Type B pancreatic cell (in vitro differentiated cells): ENCODE measurements at regions not wholly inside any gene's neighbourhood (a gene's known extent, or its start where the extent isn't known, plus 50 kb on each side); places are given as distances from the start of the nearest gene placed in this dataset.

Experiments used
- DNase-seq: peaks from one replicate; pipeline ENCODE4 v3.0.0; 2021; ENCODE audit warnings: mixed read lengths; ENCODE audit not compliant: unreplicated experiment; ENCODE audit errors: extremely low spot score
- H3K27ac Mint-ChIP-seq: 2 replicates; pipeline ENCODE4 v1.8.0; 2021; ENCODE audit warnings: mild to moderate bottlenecking, mixed read lengths
- H3K27me3 Mint-ChIP-seq: 2 replicates; pipeline ENCODE4 v1.8.0; 2021; ENCODE audit warnings: mixed read lengths
- H3K36me3 Mint-ChIP-seq: 2 replicates; pipeline ENCODE4 v1.8.0; 2021; ENCODE audit warnings: mixed read lengths
- H3K4me1 Mint-ChIP-seq: one replicate; pipeline ENCODE4 v1.8.0; 2021; ENCODE audit warnings: mixed read lengths; ENCODE audit not compliant: unreplicated experiment
- H3K4me3 Mint-ChIP-seq: 2 replicates; pipeline ENCODE4 v1.8.0; 2021; ENCODE audit warnings: mild to moderate bottlenecking, mixed read lengths
- H3K9me3 Mint-ChIP-seq: 2 replicates; pipeline ENCODE4 v1.8.0; 2021; ENCODE audit warnings: mixed read lengths
- TF ChIP-seq, protein P1 (sequence below): fragments of 200-600 bp; sonication (generic); conservative IDR thresholded peaks from 2 replicates; pipeline ENCODE4 v1.5.0; 2021; ENCODE audit warnings: antibody characterized with exemption, mild to moderate bottlenecking

DNA sequence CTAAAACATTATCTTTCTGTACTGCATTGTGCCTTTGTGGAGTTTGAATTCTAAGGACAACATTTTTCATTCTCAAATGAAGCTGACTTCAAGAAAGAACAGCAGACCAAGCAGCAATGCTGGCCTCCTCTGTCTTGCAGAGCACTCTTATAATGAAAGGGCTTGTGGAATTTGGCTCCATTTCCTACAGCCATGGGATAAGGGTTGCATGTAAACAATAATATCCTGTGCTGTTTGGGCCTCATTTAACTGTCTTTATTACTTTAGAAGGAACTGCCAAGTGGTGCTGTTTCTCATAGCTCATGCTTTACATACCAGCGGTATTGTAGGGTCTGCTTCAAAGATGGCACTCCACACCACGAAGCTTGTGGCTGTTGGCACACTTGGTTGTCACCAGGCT, 111.4 kb upstream of the EOLA2 start:
- H3K9me3 Mint-ChIP-seq: no peaks in the 10 kb centered on the region
- no peaks in the 10 kb centered on the region for H3K36me3 Mint-ChIP-seq
- H3K4me1 Mint-ChIP-seq: no peaks in the 10 kb centered on the region
- H3K27me3 Mint-ChIP-seq: no peaks in the 10 kb centered on the region
- no peak for DNase-seq
- H3K27ac Mint-ChIP-seq: no peak overlapping the region
- TF ChIP-seq, protein P1, sequence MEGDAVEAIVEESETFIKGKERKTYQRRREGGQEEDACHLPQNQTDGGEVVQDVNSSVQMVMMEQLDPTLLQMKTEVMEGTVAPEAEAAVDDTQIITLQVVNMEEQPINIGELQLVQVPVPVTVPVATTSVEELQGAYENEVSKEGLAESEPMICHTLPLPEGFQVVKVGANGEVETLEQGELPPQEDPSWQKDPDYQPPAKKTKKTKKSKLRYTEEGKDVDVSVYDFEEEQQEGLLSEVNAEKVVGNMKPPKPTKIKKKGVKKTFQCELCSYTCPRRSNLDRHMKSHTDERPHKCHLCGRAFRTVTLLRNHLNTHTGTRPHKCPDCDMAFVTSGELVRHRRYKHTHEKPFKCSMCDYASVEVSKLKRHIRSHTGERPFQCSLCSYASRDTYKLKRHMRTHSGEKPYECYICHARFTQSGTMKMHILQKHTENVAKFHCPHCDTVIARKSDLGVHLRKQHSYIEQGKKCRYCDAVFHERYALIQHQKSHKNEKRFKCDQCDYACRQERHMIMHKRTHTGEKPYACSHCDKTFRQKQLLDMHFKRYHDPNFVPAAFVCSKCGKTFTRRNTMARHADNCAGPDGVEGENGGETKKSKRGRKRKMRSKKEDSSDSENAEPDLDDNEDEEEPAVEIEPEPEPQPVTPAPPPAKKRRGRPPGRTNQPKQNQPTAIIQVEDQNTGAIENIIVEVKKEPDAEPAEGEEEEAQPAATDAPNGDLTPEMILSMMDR: no peak
- no peak overlapping the region for H3K4me3 Mint-ChIP-seq

DNA sequence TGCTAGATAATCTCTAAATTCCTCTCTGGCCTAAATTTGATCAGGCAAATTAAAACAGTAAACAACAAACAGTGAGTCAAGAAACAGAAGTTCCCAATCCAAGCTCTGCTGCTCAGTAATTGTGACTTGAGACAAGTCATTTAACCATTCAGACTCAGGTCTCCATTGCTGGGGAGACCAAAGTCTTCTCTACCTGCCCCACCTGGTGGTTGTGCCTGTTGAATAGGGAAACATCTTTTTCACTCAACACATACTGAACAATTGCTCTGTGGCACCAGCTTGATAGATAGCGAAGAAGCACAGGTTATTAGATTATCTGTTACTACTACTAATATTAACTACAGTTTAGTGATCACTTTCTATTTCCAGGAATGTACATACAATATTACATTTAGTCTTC, 112.1 kb upstream of the EOLA2 start:
- TF ChIP-seq, protein P1: no peak
- H3K9me3 Mint-ChIP-seq: no peaks in the 10 kb centered on the region
- DNase-seq: no peak
- no peaks in the 10 kb centered on the region for H3K36me3 Mint-ChIP-seq
- no peaks in the 10 kb centered on the region for H3K4me1 Mint-ChIP-seq
- no peak overlapping the region for H3K4me3 Mint-ChIP-seq
- no peaks in the 10 kb centered on the region for H3K27me3 Mint-ChIP-seq
- no peak overlapping the region for H3K27ac Mint-ChIP-seq

DNA sequence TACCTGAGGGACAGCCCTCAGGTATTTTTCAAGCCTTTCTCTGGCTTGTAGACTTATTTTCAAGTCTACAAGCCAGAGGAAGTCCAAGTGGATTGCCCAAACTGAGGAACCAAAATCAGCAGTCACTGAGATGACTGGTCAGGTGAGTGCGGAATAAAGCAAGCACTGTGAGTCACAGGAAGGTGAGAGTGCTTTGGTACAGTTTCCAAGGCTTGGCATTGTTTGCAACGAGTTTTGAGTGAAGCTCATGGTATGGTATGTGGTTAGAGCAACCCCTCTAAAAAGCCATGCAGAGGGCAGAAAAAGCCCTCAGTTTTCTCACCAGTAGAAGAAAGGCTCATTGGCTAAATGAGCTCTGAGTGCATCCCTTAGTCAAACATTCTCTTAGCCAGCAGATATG, 112.8 kb upstream of the EOLA2 start:
- Mint-ChIP-seq H3K9me3 (no peaks in the 10 kb centered on the region), H3K27me3 (no peaks in the 10 kb centered on the region), H3K4me3 (no peak overlapping the region), H3K36me3 (no peaks in the 10 kb centered on the region), H3K27ac (no peak overlapping the region), H3K4me1 (no peaks in the 10 kb centered on the region)
- no peak for DNase-seq
- TF ChIP-seq, protein P1: no peak

DNA sequence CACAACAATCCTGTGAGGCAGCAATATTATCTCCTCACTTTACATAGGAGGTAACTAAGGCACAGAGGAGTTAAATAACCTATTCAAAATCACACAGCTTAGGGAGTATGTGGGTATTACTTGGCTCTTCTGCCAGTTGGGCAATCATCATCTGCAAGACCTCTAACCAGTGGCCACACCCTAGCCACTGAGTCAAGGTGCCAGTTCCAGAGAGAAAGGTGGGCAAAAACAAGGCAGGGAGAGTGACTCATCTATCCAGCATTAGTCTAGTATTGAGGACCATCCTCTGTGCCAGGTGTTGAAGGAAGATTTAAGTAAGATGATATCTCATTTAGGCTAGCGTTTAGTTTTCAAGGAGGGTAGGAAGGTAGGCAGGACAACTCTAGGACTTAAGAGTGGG, 113.9 kb upstream of the EOLA2 start:
- no peaks in the 10 kb centered on the region for H3K4me1 Mint-ChIP-seq
- no peak overlapping the region for H3K4me3 Mint-ChIP-seq
- H3K27ac Mint-ChIP-seq: no peak overlapping the region
- H3K36me3 Mint-ChIP-seq: no peaks in the 10 kb centered on the region
- H3K27me3 Mint-ChIP-seq: no peaks in the 10 kb centered on the region
- no peaks in the 10 kb centered on the region for H3K9me3 Mint-ChIP-seq
- TF ChIP-seq, protein P1: no peak
- no peak for DNase-seq

DNA sequence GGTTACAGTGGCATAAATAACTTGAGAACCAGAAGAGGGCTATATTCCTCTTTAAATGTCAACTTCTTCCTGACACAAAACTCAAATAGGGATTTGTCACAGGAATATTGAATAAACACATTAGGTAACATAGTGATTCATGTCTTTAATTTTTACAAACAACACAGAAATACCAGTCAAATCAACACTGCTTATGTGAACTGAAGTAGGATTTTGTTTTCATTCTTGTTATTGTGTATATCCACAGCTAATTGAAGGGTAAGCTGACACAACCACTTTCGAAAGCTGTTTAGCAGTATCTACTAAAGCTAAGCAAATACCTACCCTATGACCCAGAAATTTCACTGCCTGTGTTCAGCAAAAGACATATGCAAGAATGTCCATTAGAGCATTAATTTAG, 120.4 kb upstream of the EOLA2 start:
- TF ChIP-seq, protein P1: no peak
- no peaks in the 10 kb centered on the region for H3K4me1 Mint-ChIP-seq
- no peaks in the 10 kb centered on the region for H3K27me3 Mint-ChIP-seq
- H3K27ac Mint-ChIP-seq: no peak overlapping the region
- H3K9me3 Mint-ChIP-seq: no peaks in the 10 kb centered on the region
- H3K36me3 Mint-ChIP-seq: no peaks in the 10 kb centered on the region
- no peak overlapping the region for H3K4me3 Mint-ChIP-seq
- no peak for DNase-seq

DNA sequence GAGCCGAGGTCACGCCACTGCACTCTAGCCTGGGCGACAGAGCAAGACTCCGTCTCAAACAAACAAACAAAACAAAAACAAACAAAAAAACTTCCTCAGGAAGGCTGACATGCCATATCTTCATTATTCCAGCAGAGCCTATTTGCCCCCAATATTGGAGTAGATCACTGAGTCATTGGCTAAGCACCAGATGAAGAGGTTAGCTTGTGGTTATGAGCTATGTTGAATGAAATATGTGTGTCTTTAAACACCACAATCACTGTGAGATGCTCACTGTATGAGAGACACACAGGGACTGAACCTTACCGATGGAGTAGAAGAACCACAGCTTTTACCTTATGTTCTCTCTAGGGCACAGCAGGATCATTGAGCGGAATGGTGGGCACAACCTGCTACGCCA, 122.1 kb upstream of the EOLA2 start:
- H3K27me3 Mint-ChIP-seq: no peaks in the 10 kb centered on the region
- H3K4me1 Mint-ChIP-seq: no peaks in the 10 kb centered on the region
- no peaks in the 10 kb centered on the region for H3K36me3 Mint-ChIP-seq
- no peak for DNase-seq
- TF ChIP-seq, protein P1: no peak
- no peak overlapping the region for H3K4me3 Mint-ChIP-seq
- no peak overlapping the region for H3K27ac Mint-ChIP-seq
- no peaks in the 10 kb centered on the region for H3K9me3 Mint-ChIP-seq
